K562 (cell line): ENCODE measurements at regions not wholly inside any gene's neighbourhood (a gene's known extent, or its start where the extent isn't known, plus 50 kb on each side); places are given as distances from the start of the nearest gene placed in this dataset.
A peak's percentile ranks its signal among the peaks of the same experiment; 100 is the strongest.

Experiments
- ARID1B ChIP-seq: fragments of 450-650 bp; IDR thresholded peaks from 2 replicates; pipeline ENCODE4 v1.6.1; 2016; ENCODE audit warnings: antibody characterized with exemption, mild to moderate bottlenecking, inconsistent platforms
- ARID3A ChIP-seq: IDR thresholded peaks from 2 replicates; pipeline ENCODE4 v1.6.1; 2012; ENCODE audit warnings: low read depth, low read length, improper control_type of control experiment, borderline replicate concordance
- ARNT ChIP-seq, 2 experiments: fragments of 450-650 bp; IDR thresholded peaks; 2 replicates each; pipeline ENCODE4 v1.6.1; 2016; ENCODE audit warnings: mild to moderate bottlenecking in 1 of 2
- CBFA2T3 ChIP-seq: fragments of 450-650 bp; IDR thresholded peaks from 2 replicates; pipeline ENCODE4 v1.6.1; 2017
- CBX3 ChIP-seq, 2 experiments: IDR thresholded peaks; 1 replicate in 1 of 2; 2 replicates in 1 of 2; pipeline ENCODE4 v1.6.1; 2012; ENCODE audit warnings: inconsistent platforms in 2 of 2, low read length in 2 of 2, borderline replicate concordance in 1 of 2, control low read depth in 1 of 2
- ESRRA ChIP-seq: fragments of 450-650 bp; IDR thresholded peaks from 2 replicates; pipeline ENCODE4 v1.6.1; 2014; ENCODE audit warnings: low read depth, mild to moderate bottlenecking, moderate library complexity, borderline replicate concordance
- FOSL1 ChIP-seq: fragments of 200-800 bp; sonication (Bioruptor generic); conservative IDR thresholded peaks from 2 replicates; pipeline ENCODE4 v1.6.1; 2016; ENCODE audit warnings: missing genetic modification characterization, missing compliant biosample characterization
- GABPA ChIP-seq: fragments of 200-800 bp; sonication (Bioruptor generic); conservative IDR thresholded peaks from 2 replicates; pipeline ENCODE4 v1.6.1; 2016; ENCODE audit warnings: low read depth, missing genetic modification characterization, missing compliant biosample characterization
- HDAC6 ChIP-seq: IDR thresholded peaks from 2 replicates; pipeline ENCODE4 v1.6.1; 2012; ENCODE audit warnings: low read depth, mild to moderate bottlenecking, control low read depth, inconsistent platforms, low read length, moderate library complexity
- NRF1 ChIP-seq, 2 experiments: fragments of 450-650 bp; IDR thresholded peaks in 1 of 2; conservative IDR thresholded peaks in 1 of 2; 2 replicates each; pipeline ENCODE4 v1.6.1; 2014; ENCODE audit warnings: mild to moderate bottlenecking in 2 of 2
- RBBP5 ChIP-seq: fragments of 200-600 bp; sonication (generic); IDR thresholded peaks from 2 replicates; pipeline ENCODE4 v1.6.1; 2012; ENCODE audit warnings: borderline replicate concordance, mild to moderate bottlenecking, low read length, control low read depth, inconsistent platforms; ENCODE audit not compliant: insufficient read depth, poor library complexity, severe bottlenecking
- SMARCA4 ChIP-seq: fragments of 450-650 bp; IDR thresholded peaks from 2 replicates; pipeline ENCODE4 v1.6.1; 2016
- SREBF1 ChIP-seq: fragments of 150-350 bp; IDR thresholded peaks from 2 replicates; pipeline ENCODE4 v1.6.1; 2014; ENCODE audit warnings: antibody characterized with exemption, low read depth, low read length, borderline replicate concordance
- STAT6 ChIP-seq: sonication (generic); formaldehyde crosslinking; IDR thresholded peaks from 2 replicates; pipeline ENCODE4 v1.8.1; 2023; ENCODE audit warnings: mild to moderate bottlenecking, missing genetic modification reagents
- SUPT5H ChIP-seq: fragments of 450-650 bp; IDR thresholded peaks from 2 replicates; pipeline ENCODE4 v1.6.1; 2016
- ZBTB17 ChIP-seq: fragments of 450-650 bp; formaldehyde crosslinking; IDR thresholded peaks from 2 replicates; pipeline ENCODE4 v1.4.0; 2020; ENCODE audit warnings: mild to moderate bottlenecking
- ZNF3 ChIP-seq: fragments of 250-450 bp; sonication (Bioruptor Pico); IDR thresholded peaks from 2 replicates; pipeline ENCODE4 v1.5.0; 2021; ENCODE audit warnings: mild to moderate bottlenecking, moderate library complexity
- ZNF324 ChIP-seq: fragments of 250-450 bp; sonication (Bioruptor Pico); IDR thresholded peaks from 2 replicates; pipeline ENCODE4 v1.4.0; 2020; ENCODE audit warnings: mild to moderate bottlenecking
- ZNF644 ChIP-seq: fragments of 200-800 bp; sonication (Bioruptor generic); IDR thresholded peaks from 2 replicates; pipeline ENCODE4 v1.6.1; 2016; ENCODE audit warnings: low read depth, missing genetic modification characterization, missing compliant biosample characterization
- ZNF79 ChIP-seq: fragments of 250-450 bp; sonication (Bioruptor Pico); IDR thresholded peaks from 2 replicates; pipeline ENCODE4 v1.4.0; 2020; ENCODE audit warnings: low read depth, mild to moderate bottlenecking, moderate library complexity
- TF ChIP-seq, protein P1 (sequence below): fragments of 250-450 bp; sonication (Bioruptor Pico); IDR thresholded peaks from 2 replicates; pipeline ENCODE4 v1.5.0; 2021; ENCODE audit warnings: mild to moderate bottlenecking, moderate library complexity

GRCh38 chr2:42967959-42968674 is 175.7 kb upstream of the HAAO start (continued):
- TF ChIP-seq STAT6: peak; percentile 54; the same call in 1 of the 2 replicates
- TF ChIP-seq ARID3A: no peak
- TF ChIP-seq ZNF79 (CRISPR knock-in tag): no peak
- no peak for TF ChIP-seq ZNF3 (CRISPR knock-in tag)
- 0 out of 2 replicates have a peak, but pooled peaks have one; percentile 32 for TF ChIP-seq FOSL1 (tag)
- TF ChIP-seq ESRRA: no peak; the same call in 1 of the 2 replicates
- TF ChIP-seq, protein P1, sequence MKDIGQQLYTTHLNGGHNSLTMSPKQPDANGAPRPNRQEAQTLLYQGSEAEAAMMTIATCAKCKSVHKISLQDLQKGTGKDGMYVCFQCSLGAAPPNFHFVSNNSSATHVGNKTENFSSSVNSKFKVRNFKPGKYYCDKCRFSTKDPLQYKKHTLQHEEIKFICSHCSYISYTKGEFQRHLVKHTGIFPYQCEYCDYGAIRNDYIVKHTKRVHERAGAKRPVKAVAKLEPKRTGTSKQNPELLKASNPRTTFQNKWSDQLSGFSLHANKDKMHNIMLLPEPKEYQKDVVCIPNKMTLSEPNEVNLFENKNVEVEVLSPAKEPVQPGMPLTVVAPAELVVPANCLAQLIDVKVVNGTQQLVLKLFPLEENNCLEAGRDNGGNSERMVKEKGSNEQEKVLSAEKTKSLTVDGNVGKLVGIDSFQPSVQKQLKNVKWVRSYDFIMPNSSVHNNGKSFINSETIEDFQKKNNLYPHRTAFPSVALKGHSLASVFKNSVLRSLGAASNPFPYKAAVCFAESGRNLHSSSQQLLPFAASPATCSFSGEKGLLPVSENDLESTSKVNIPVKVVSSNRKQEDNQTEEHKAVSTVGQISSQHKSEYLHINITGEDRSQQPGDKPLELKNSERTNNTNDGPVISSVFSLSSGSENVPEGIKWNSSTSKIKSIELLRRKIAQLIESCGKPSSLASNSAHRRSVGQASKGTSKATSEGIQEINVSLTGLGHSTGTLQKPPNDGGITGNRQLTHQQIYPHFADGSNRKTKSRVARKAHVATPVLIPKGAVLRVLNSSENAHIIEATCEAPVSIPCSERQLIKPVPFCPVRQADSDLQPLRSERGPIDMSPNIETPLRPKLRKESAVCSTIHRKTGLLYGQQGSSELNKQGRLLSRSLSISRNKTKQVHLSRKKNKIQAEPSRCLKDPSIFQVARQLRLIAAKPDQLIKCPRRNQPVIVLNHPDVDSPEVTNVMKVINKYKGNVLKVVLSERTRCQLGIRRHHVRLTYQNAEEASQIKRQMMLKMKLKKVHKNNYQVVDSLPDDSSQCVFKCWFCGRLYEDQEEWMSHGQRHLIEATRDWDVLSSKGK: no peak
- TF ChIP-seq ARNT (IDR thresholded peaks at IDR 0.05): peak in 1 of 2 experiments; percentile 65; a peak in 1 of 4 replicates
- TF ChIP-seq ARID1B: peak; percentile 88
- TF ChIP-seq ZNF644 (tag): 0 out of 2 replicates have a peak, but pooled peaks have one; percentile 60
- TF ChIP-seq GABPA (tag): peak; percentile 73
- TF ChIP-seq CBX3 (IDR thresholded peaks at IDR 0.05; ENCODE audit: borderline replicate concordance in 1 of 2, low read length in 2 of 2): peak in 1 of 2 experiments; percentile 64; a peak in 2 of 3 replicates
- TF ChIP-seq HDAC6: no peak
- TF ChIP-seq CBFA2T3: peak; percentile 64; the same call in 1 of the 2 replicates
- TF ChIP-seq NRF1 (conservative IDR thresholded peaks at IDR 0.05 in 1 of 2, IDR thresholded peaks at IDR 0.05 in 1 of 2): peak; percentile 47 to 53
- peak; percentile 80 for TF ChIP-seq SMARCA4
- TF ChIP-seq RBBP5: peak; percentile 51
- TF ChIP-seq SUPT5H: peak; percentile 77
- TF ChIP-seq ZBTB17 (CRISPR knock-in tag): peak; percentile 15; the same call in 1 of the 2 replicates
- TF ChIP-seq SREBF1: no peak
- TF ChIP-seq ZNF324: peak; percentile 20; the same call in 1 of the 2 replicates
